ENCODE measurements at regions not wholly inside any gene's neighbourhood (a gene's known extent, or its start where the extent isn't known, plus 50 kb on each side); places are given as distances from the start of the nearest gene placed in this dataset.

DNA sequence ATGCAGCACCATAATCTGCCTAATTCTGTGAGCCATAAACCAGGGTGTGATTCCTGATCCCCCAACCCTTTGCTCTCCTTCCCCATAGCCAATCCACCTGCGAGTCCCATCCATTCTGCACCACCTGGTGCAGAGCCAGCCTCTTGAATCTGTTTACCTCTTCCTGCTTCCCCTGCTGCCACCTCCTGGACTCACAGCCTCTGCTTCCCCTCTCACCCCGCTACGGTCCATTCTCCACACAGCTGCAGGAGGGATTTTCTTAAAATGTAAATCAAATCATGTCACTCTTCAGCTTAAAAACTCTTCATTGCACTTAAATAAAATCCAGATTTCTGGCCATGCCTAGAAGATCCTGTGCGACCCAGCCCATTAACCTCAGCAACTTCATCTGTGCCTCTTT lies 186.7 kb downstream of the FOXD2 start:
- H3K27ac ChIP-seq (ENCODE audit: low read depth, low read length, poor library complexity, severe bottlenecking), result no peak overlapping the region
- H3F3A ChIP-seq (ENCODE audit: insufficient read depth, low read length), result no peaks in the 10 kb centered on the region
- H3K79me2 ChIP-seq (ENCODE audit: insufficient read depth, low read length), result no peaks in the 10 kb centered on the region
- H3K27me3 ChIP-seq (ENCODE audit: insufficient read depth, low read length), result no peaks in the 10 kb centered on the region
- H3K4me3 ChIP-seq (ENCODE audit: low read depth, low read length, poor library complexity, severe bottlenecking), result no peak overlapping the region
- no peaks in the 10 kb centered on the region for H3K9me2 ChIP-seq (ENCODE audit: low read depth, low read length)
- no peaks in the 10 kb centered on the region for H4K20me1 ChIP-seq (ENCODE audit: insufficient read depth, low read length)
- no peaks in the 10 kb centered on the region for H3K9me3 ChIP-seq (ENCODE audit: low read length)
- H3K9ac ChIP-seq (ENCODE audit: low read length), result no peak overlapping the region
- TF ChIP-seq EZH2 (IDR thresholded peaks at IDR 0.05; ENCODE audit: borderline replicate concordance, low read length), result no peak
- TF ChIP-seq, protein P1, sequence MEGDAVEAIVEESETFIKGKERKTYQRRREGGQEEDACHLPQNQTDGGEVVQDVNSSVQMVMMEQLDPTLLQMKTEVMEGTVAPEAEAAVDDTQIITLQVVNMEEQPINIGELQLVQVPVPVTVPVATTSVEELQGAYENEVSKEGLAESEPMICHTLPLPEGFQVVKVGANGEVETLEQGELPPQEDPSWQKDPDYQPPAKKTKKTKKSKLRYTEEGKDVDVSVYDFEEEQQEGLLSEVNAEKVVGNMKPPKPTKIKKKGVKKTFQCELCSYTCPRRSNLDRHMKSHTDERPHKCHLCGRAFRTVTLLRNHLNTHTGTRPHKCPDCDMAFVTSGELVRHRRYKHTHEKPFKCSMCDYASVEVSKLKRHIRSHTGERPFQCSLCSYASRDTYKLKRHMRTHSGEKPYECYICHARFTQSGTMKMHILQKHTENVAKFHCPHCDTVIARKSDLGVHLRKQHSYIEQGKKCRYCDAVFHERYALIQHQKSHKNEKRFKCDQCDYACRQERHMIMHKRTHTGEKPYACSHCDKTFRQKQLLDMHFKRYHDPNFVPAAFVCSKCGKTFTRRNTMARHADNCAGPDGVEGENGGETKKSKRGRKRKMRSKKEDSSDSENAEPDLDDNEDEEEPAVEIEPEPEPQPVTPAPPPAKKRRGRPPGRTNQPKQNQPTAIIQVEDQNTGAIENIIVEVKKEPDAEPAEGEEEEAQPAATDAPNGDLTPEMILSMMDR (IDR thresholded peaks at IDR 0.05; ENCODE audit: low read length), result no peak
- no peak overlapping the region for H2AFZ ChIP-seq (ENCODE audit: low read length)
- H3K36me3 ChIP-seq (ENCODE audit: insufficient read depth, low read length), result no peaks in the 10 kb centered on the region
- H3K4me2 ChIP-seq (ENCODE audit: low read length), result no peak overlapping the region
- H3K4me1 ChIP-seq (ENCODE audit: insufficient read depth, low read length, severe bottlenecking), result no peaks in the 10 kb centered on the region

DNA sequence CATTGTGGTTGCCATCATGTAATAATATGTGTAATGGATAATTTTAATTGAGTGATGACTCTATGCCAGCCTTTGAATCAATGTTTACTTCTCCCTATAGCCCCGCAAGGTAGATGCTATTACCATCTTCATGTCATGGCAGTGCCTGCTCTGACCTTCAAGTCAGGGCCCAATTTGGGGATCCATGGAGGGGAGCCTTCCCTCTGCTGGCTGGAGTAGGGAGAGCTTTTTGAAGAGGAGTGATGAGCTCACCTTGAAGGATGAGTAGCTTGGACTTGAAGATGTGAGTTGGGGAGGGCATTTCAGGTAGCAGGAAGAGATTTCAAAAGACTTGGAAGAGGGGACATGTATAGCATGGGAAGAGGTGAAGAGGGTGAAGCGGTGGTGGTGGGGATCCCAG lies 189.2 kb downstream of the FOXD2 start:
- Histone ChIP-seq H3F3A (ENCODE audit: insufficient read depth, low read length) (no peaks in the 10 kb centered on the region), H3K27ac (ENCODE audit: low read depth, low read length, poor library complexity, severe bottlenecking) (no peak overlapping the region), H3K9ac (ENCODE audit: low read length) (no peak overlapping the region), H3K79me2 (ENCODE audit: insufficient read depth, low read length) (no peaks in the 10 kb centered on the region), H3K4me2 (ENCODE audit: low read length) (no peak overlapping the region), H4K20me1 (ENCODE audit: insufficient read depth, low read length) (no peaks in the 10 kb centered on the region), H3K27me3 (ENCODE audit: insufficient read depth, low read length) (no peaks in the 10 kb centered on the region), H3K4me3 (ENCODE audit: low read depth, low read length, poor library complexity, severe bottlenecking) (no peak overlapping the region), H2AFZ (ENCODE audit: low read length) (no peak overlapping the region), H3K4me1 (ENCODE audit: insufficient read depth, low read length, severe bottlenecking) (no peaks in the 10 kb centered on the region), H3K9me3 (ENCODE audit: low read length) (no peaks in the 10 kb centered on the region), H3K36me3 (ENCODE audit: insufficient read depth, low read length) (no peaks in the 10 kb centered on the region), H3K9me2 (ENCODE audit: low read depth, low read length) (no peaks in the 10 kb centered on the region)
- no peak for TF ChIP-seq EZH2 (IDR thresholded peaks at IDR 0.05; ENCODE audit: borderline replicate concordance, low read length)
- TF ChIP-seq, protein P1 (IDR thresholded peaks at IDR 0.05; ENCODE audit: low read length), result no peak

DNA sequence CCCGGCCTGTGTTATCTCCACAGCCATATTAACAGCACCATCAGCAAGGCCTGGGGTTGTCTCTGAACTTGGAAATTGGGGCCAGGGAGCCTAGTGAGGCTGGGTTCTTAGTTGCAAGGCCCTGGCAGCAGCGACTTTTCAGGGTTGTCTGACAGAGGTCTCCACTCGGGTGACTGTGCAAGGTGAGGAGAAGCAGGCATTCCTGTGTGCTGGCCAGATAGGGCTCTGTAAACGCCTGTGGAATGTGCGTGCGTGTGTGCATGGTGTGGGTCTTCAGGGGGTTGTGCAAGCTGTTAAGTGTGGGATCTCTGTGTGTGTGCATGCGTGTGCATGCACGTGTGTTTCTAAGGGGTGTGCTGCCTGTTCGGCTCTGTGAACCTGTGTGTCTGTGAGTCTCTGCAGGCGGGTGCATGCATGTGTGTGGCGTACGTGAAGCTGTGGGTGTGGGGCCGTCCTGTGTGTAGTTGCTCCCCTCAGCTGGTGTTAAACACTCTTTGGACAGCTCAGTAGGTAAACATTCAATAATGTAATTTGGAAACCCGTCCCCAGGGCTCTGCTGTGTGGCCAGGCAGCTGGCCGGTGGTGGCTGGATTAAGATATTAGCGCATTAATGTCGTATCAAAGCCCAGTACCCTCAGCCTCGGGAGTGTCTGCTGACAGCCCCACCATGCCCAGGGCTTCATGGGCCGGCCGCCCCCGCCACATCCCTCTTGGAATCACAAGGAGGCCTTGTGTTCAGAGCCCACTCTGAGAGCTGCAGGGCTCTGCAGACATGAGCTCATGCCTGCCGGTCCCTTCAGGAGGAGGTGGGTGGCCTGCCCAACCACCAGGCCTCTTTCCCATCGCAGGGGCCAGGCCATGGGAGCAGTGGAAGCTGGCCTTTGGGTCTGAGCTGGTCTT lies 189.9 kb downstream of the FOXD2 start:
- TF ChIP-seq, protein P1 (IDR thresholded peaks at IDR 0.05; ENCODE audit: low read length), result no peak
- TF ChIP-seq EZH2 (IDR thresholded peaks at IDR 0.05; ENCODE audit: borderline replicate concordance, low read length), result no peak
- Histone ChIP-seq H3K9ac (ENCODE audit: low read length) (no peak overlapping the region), H3K27ac (ENCODE audit: low read depth, low read length, poor library complexity, severe bottlenecking) (no peak overlapping the region), H2AFZ (ENCODE audit: low read length) (no peak overlapping the region), H3F3A (ENCODE audit: insufficient read depth, low read length) (no peaks in the 10 kb centered on the region), H3K79me2 (ENCODE audit: insufficient read depth, low read length) (no peaks in the 10 kb centered on the region), H3K9me3 (ENCODE audit: low read length) (no peaks in the 10 kb centered on the region), H4K20me1 (ENCODE audit: insufficient read depth, low read length) (no peaks in the 10 kb centered on the region), H3K4me1 (ENCODE audit: insufficient read depth, low read length, severe bottlenecking) (no peaks in the 10 kb centered on the region), H3K9me2 (ENCODE audit: low read depth, low read length) (no peaks in the 10 kb centered on the region), H3K27me3 (ENCODE audit: insufficient read depth, low read length) (no peaks in the 10 kb centered on the region), H3K36me3 (ENCODE audit: insufficient read depth, low read length) (no peaks in the 10 kb centered on the region), H3K4me3 (ENCODE audit: low read depth, low read length, poor library complexity, severe bottlenecking) (no peak overlapping the region), H3K4me2 (ENCODE audit: low read length) (no peak overlapping the region)

Data from OCI-LY1 (cell line).